OCI-LY1 (cell line): ENCODE measurements at regions not wholly inside any gene's neighbourhood (a gene's known extent, or its start where the extent isn't known, plus 50 kb on each side); places are given as distances from the start of the nearest gene placed in this dataset.
"Not testable (repeated sequence)": the region's sequence is repeated elsewhere in the genome, so short reads cannot be mapped to it uniquely, and the experiment has no call there.

Experiments
- H2AFZ ChIP-seq: fragments of 200-600 bp; sonication (generic), shearing (Covaris generic); 2 replicates; pipeline ENCODE4 v1.6.0; 2014; ENCODE audit warnings: antibody characterized with exemption, mild to moderate bottlenecking, low read length
- H3F3A ChIP-seq: fragments of 200-600 bp; sonication (generic), shearing (Covaris generic); 2 replicates; pipeline ENCODE4 v1.6.0; 2014; ENCODE audit warnings: mild to moderate bottlenecking, antibody characterized with exemption, low read length, moderate library complexity; ENCODE audit not compliant: insufficient read depth
- H3K27ac ChIP-seq: fragments of 200-600 bp; sonication (generic); 2 replicates; pipeline ENCODE4 v1.5.1; 2014; ENCODE audit warnings: low read length, mixed run types, mild to moderate bottlenecking, low read depth; ENCODE audit not compliant: poor library complexity, severe bottlenecking
- H3K27me3 ChIP-seq: fragments of 200-600 bp; sonication (generic); 2 replicates; pipeline ENCODE4 v1.6.0; 2014; ENCODE audit warnings: antibody characterized with exemption, mild to moderate bottlenecking, low read length, moderate library complexity; ENCODE audit not compliant: insufficient read depth
- H3K36me3 ChIP-seq: fragments of 200-600 bp; sonication (generic); 2 replicates; pipeline ENCODE4 v1.6.1; 2014; ENCODE audit warnings: mild to moderate bottlenecking, antibody characterized with exemption, low read length, moderate library complexity, mixed read lengths; ENCODE audit not compliant: insufficient read depth
- H3K4me1 ChIP-seq: fragments of 200-600 bp; sonication (generic); 2 replicates; pipeline ENCODE4 v1.5.1; 2014; ENCODE audit warnings: mild to moderate bottlenecking, low read length, moderate library complexity; ENCODE audit not compliant: insufficient read depth, severe bottlenecking
- H3K4me2 ChIP-seq: fragments of 200-600 bp; sonication (generic), shearing (Covaris generic); 2 replicates; pipeline ENCODE4 v1.6.1; 2014; ENCODE audit warnings: low read length
- H3K4me3 ChIP-seq: fragments of 200-600 bp; sonication (generic); 2 replicates; pipeline ENCODE4 v1.5.1; 2014; ENCODE audit warnings: low read length, low read depth, mild to moderate bottlenecking, mixed read lengths; ENCODE audit not compliant: poor library complexity, severe bottlenecking
- H3K79me2 ChIP-seq: fragments of 200-600 bp; shearing (Covaris generic); 2 replicates; pipeline ENCODE4 v1.6.1; 2016; ENCODE audit warnings: mixed run types, low read length, mixed read lengths; ENCODE audit not compliant: insufficient read depth
- H3K9ac ChIP-seq: fragments of 200-600 bp; sonication (generic), shearing (Covaris generic); 2 replicates; pipeline ENCODE4 v1.6.1; 2014; ENCODE audit warnings: mild to moderate bottlenecking, low read length, mixed read lengths
- H3K9me2 ChIP-seq: fragments of 200-600 bp; sonication (generic), shearing (Covaris generic); 2 replicates; pipeline ENCODE4 v1.6.1; 2014; ENCODE audit warnings: low read depth, mild to moderate bottlenecking, low read length, mixed read lengths
- H3K9me3 ChIP-seq: fragments of 200-600 bp; shearing (Covaris generic); 2 replicates; pipeline ENCODE4 v1.6.1; 2014; ENCODE audit warnings: low read length, mixed read lengths
- H4K20me1 ChIP-seq: fragments of 200-600 bp; sonication (generic), shearing (Covaris generic); 2 replicates; pipeline ENCODE4 v1.6.0; 2016; ENCODE audit warnings: mild to moderate bottlenecking, low read length; ENCODE audit not compliant: insufficient read depth
- CTCF ChIP-seq: fragments of 200-600 bp; sonication (generic), shearing (Covaris generic); IDR thresholded peaks from 2 replicates; pipeline ENCODE4 v1.5.1; 2017; ENCODE audit warnings: mild to moderate bottlenecking, antibody characterized with exemption, low read length, moderate library complexity, mixed read lengths
- EZH2 ChIP-seq: fragments of 200-600 bp; sonication (generic), shearing (Covaris generic); IDR thresholded peaks from 2 replicates; pipeline ENCODE4 v1.8.0; 2017; ENCODE audit warnings: borderline replicate concordance, mixed run types, mild to moderate bottlenecking, antibody characterized with exemption, low read length, moderate library complexity, mixed read lengths

- no peaks in the 10 kb centered on the region for H3K27me3 ChIP-seq
- H3K36me3 ChIP-seq: no peaks in the 10 kb centered on the region
- no peak for TF ChIP-seq CTCF
- no peak for TF ChIP-seq EZH2
- no peaks in the 10 kb centered on the region for H3K9me2 ChIP-seq
- no peaks in the 10 kb centered on the region for H4K20me1 ChIP-seq
- no peaks in the 10 kb centered on the region for H3K79me2 ChIP-seq
- no peak overlapping the region for H3K4me3 ChIP-seq
- no peak overlapping the region for H3K27ac ChIP-seq
- no peak overlapping the region for H3K4me2 ChIP-seq
- H3F3A ChIP-seq: no peaks in the 10 kb centered on the region
- no peaks in the 10 kb centered on the region for H3K4me1 ChIP-seq
- no peaks in the 10 kb centered on the region for H3K9me3 ChIP-seq
- no peak overlapping the region for H2AFZ ChIP-seq
- no peak overlapping the region for H3K9ac ChIP-seq
Observed at GRCh38 chr5:127192150-127192549, 98.4 kb upstream of the MEGF10 start.

GRCh38 chr5:127192836-127193338 is 97.7 kb upstream of the MEGF10 start:
- TF ChIP-seq EZH2 (no peak), CTCF (no peak)
- H3K9me2 ChIP-seq: no peaks in the 10 kb centered on the region
- no peaks in the 10 kb centered on the region for H3K79me2 ChIP-seq
- no peak overlapping the region for H3K4me2 ChIP-seq
- no peaks in the 10 kb centered on the region for H3K4me1 ChIP-seq
- H3K27ac ChIP-seq: no peak overlapping the region
- no peaks in the 10 kb centered on the region for H3K9me3 ChIP-seq
- no peaks in the 10 kb centered on the region for H3K27me3 ChIP-seq
- no peaks in the 10 kb centered on the region for H4K20me1 ChIP-seq
- H2AFZ ChIP-seq: no peak overlapping the region
- H3K4me3 ChIP-seq: no peak overlapping the region
- H3K9ac ChIP-seq: no peak overlapping the region
- no peaks in the 10 kb centered on the region for H3F3A ChIP-seq
- H3K36me3 ChIP-seq: no peaks in the 10 kb centered on the region

DNA sequence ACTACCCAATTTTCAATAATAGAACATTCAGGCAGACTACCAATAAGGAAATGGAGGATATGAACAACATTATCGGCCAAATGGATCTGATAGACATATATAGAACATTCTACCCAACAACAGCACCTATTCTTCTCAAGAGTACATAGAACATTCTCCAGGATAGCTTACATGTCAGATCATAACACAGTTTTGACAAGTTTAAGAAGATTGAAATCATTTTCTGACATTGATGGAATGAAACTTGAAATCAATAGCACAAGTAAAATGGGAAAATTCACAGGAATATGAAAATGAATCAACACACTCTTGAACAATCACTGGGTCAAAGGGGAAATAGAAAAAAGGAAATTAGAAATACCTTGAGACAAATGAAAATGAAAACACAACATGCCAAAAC is 94.6 kb upstream of the MEGF10 start:
- H3K79me2 ChIP-seq: no peaks in the 10 kb centered on the region

DNA sequence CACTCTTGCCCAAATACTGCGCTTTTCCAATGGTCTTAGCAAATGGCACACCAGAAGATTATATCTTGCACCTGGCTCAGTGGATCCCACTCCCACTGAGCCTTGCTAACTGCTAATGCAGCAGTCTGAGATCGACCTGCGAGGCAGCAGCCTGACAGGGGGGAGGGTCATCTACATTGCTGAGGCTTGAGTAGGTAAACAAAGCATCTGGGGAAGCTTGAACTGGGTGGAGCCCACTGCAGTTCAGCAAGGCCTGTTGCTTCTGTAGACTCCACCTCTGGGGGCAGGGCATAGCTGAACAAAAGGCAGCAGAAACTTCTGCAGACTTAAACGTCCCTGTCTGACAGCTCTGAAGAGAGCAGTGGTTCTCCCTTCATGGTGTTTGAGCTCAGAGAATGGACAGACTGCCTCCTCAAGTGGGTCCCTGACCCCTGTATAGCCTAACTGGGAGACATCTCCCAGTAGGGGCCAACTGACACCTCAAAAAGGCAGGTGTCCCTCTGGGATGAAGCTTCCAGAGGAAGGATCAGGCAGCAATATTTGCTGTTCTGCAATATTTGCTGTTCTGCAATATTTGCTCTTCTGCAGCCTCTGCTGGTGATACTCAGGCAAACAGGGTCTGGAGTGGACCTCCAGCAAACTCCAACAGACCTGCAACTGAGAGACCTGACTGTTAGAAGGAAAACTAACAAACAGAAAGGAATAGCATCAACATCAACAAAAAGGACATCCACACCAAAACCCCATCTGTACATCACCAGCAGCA is 93.0 kb upstream of the MEGF10 start:
- not testable (repeated sequence) for H3K9me2 ChIP-seq, H3K27me3 ChIP-seq, H3K79me2 ChIP-seq, H3K4me3 ChIP-seq, H4K20me1 ChIP-seq, H3K9ac ChIP-seq, H3K36me3 ChIP-seq, H3K27ac ChIP-seq, H3K4me2 ChIP-seq, H3F3A ChIP-seq, H3K4me1 ChIP-seq, H3K9me3 ChIP-seq, H2AFZ ChIP-seq

More for the DNA sequence above, 94.6 kb upstream of the MEGF10 start:
- Histone ChIP-seq H3K27ac (no peak overlapping the region), H3K27me3 (no peaks in the 10 kb centered on the region), H2AFZ (no peak overlapping the region), H3K9ac (no peak overlapping the region), H3K9me2 (no peaks in the 10 kb centered on the region), H3K36me3 (no peaks in the 10 kb centered on the region), H3K9me3 (no peaks in the 10 kb centered on the region), H3F3A (no peaks in the 10 kb centered on the region), H4K20me1 (no peaks in the 10 kb centered on the region), H3K4me2 (no peak overlapping the region), H3K4me1 (no peaks in the 10 kb centered on the region), H3K4me3 (no peak overlapping the region)
- TF ChIP-seq EZH2: no peak
- no peak for TF ChIP-seq CTCF

- not testable (repeated sequence) for H3K4me3 ChIP-seq, H3K36me3 ChIP-seq, H3K79me2 ChIP-seq, H2AFZ ChIP-seq, H3K27me3 ChIP-seq, H3K9me2 ChIP-seq, H4K20me1 ChIP-seq, H3K4me1 ChIP-seq, H3F3A ChIP-seq, H3K9ac ChIP-seq, H3K27ac ChIP-seq, H3K9me3 ChIP-seq, H3K4me2 ChIP-seq
Observed at GRCh38 chr5:127202738-127203137, 87.9 kb upstream of the MEGF10 start.
